ENCODE measurements at regions not wholly inside any gene's neighbourhood (a gene's known extent, or its start where the extent isn't known, plus 50 kb on each side); places are given as distances from the start of the nearest gene placed in this dataset.

DNA sequence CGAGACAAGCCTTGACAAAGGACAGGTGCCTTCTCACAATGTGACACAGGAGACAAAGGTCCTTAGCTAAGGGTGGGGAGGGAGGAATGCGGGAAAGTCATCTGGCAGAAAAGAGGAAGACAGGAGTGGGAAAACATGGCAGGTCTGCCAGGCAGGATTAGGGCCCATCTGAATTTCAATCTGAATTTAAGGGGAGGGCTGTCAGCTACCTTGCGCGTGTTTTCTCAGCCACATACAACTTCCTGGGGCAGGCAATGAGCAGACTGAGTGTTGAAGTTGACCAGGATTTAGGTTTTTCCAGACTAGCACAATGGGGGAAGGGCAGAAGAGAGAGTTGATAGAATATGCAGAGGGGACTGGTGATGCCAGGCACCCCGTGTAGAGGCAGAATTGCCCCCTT lies 66.7 kb upstream of the LARGE1 start:
- TF ChIP-seq, protein P1, sequence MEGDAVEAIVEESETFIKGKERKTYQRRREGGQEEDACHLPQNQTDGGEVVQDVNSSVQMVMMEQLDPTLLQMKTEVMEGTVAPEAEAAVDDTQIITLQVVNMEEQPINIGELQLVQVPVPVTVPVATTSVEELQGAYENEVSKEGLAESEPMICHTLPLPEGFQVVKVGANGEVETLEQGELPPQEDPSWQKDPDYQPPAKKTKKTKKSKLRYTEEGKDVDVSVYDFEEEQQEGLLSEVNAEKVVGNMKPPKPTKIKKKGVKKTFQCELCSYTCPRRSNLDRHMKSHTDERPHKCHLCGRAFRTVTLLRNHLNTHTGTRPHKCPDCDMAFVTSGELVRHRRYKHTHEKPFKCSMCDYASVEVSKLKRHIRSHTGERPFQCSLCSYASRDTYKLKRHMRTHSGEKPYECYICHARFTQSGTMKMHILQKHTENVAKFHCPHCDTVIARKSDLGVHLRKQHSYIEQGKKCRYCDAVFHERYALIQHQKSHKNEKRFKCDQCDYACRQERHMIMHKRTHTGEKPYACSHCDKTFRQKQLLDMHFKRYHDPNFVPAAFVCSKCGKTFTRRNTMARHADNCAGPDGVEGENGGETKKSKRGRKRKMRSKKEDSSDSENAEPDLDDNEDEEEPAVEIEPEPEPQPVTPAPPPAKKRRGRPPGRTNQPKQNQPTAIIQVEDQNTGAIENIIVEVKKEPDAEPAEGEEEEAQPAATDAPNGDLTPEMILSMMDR (IDR thresholded peaks at IDR 0.05): no peak

DNA sequence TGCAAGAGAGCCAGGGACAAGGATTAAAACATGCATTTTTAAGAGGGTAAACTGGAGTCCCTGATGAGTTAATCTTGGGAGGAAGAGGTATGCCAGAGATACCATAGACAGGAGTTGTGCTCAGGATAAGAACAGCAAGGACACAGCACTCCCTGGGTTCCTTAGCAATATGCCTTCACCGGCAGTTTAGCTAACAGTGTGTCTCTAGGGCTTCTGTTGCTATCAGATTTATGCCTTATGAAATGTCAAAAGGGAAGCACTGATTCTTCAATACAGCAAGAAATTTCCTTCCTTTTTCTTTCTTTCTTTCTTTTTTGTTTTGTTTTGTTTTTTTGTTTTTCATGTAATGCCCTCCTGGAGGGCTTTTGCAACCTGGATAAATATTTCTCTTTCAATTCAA lies 71.3 kb upstream of the LARGE1 start:
- TF ChIP-seq, protein P1 (IDR thresholded peaks at IDR 0.05): no peak

DNA sequence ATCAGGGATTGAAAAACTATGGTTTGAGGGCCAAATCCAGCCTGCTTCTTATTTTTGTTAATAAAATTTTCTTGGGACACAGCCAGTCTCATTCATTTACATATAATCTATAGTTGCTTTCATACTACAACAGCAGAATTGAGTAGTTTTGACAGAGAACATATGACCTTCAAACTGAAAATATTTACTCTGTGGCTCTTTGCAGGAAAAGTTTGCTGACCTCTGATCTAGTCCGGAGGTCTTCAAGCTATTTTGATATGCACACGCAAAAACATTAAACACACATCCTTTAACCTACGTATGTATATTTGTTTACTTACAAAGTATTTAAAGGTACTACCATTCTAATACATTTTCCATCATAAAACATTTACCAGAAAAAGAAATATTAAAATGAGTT lies 76.5 kb upstream of the LARGE1 start:
- TF ChIP-seq, protein P1 (IDR thresholded peaks at IDR 0.05): no peak

DNA sequence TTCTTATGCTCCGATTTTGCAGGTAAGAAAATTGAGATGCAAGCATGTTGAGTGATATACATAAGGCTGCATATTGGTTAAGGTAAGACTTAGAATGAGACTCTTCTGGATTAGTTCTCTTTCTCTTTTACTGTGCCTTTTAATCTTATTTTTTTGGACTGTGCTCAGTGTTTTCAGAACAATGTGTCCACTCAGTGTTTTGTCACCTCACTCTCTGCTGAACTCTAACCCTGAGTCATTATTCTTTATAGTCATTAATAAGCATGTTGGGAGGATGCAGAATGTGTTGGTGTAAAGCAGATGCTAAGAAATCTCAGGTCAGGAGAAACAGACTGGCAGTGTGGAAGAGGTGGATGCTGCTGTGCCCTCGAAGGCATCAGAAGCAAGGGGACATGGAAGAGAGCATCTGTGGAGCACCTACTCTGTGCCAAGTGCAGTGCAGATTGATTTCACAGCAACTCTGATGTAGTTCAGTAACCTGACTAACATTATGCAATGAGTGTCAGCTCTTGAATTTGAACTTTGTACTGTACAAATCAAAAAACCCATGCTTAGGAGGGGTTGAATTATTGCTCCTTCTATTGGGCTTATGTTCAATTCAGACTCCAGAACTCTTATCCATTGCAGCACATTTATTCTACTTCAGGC lies 80.7 kb upstream of the LARGE1 start:
- TF ChIP-seq, protein P1 (IDR thresholded peaks at IDR 0.05): no peak

DNA sequence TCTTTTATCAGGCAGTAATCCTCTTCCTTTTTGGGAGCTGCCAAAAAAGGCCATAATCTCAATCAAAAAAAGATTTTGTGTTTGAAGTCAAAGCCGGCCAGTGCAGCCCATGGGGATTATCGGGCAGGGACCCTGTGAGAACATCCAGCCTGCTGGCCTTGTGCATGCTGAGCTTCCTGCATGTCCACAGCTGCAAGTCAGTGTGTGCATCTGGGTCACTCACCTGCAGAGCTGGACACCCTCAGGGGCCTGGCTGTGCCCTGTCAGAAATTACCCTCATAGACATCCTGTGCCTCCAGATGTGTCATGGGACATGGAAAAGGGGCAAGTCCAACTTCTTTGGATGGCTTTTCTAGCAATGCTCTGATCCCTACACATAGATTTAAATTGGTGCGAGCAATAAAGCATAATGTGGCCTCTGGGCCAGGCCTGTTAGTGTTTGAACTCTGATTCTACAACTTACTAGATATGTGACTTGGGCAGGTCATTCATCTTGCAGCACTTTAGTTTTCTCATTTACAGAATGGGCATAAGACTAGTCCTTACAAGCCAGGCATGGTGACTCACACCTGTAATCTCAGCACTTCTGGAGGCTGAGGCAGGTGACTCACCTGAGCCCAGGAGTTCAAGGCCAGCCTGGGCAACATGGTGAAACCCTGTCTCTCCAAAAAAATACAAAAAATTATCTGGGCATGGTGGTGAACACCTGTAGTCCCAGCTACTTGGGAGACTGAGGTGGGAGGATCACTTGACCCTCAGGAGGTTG lies 81.6 kb upstream of the LARGE1 start:
- TF ChIP-seq, protein P1 (IDR thresholded peaks at IDR 0.05): no peak

DNA sequence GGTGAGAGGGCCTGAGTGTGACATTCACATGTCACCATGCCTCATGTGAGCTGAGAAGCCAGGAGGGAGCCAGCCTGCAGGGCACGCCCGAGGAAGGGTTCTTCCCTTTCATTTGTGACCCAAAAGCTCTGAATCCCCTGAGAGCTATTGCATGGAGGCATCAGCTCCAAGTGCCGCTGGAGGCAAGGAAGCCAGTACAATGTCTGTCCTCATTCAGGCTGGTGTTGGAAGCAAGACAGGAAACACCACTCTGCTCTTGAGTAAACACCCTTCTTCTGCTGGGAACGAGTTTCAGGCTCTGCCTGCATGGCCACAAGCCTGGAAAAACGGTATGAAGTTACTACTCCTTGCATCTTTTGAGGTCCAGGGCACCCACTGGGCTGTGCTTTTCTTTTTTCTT lies 83.8 kb upstream of the LARGE1 start:
- TF ChIP-seq, protein P1 (IDR thresholded peaks at IDR 0.05): no peak

DNA sequence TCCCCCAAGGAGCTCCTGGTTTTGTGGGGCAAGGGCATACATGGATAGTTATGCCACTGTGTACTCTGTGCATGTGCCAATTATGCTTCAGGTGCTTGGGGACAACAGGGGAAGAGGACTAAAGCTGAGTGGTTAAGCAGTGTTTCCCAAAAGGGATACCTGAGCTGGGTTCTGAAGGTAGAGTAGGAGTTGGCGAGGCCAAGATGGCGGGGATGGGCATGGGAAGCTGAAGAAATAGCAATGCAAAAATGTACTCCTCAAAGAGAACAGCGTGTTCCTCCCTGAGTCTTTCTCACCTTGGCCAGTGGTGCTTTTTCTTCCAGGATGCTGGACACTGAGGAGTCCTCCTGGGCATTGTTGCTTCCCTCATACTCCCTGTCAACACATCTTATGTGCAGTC lies 90.0 kb upstream of the LARGE1 start:
- TF ChIP-seq, protein P1 (IDR thresholded peaks at IDR 0.05): no peak

Data from LNCAP (cell line).